ENCODE measurements at regions not wholly inside any gene's neighbourhood (a gene's known extent, or its start where the extent isn't known, plus 50 kb on each side); places are given as distances from the start of the nearest gene placed in this dataset.

GRCh38 chr5:39891376-39891775 is 466.6 kb upstream of the DAB2 start:
- DNase-seq (ENCODE audit: low spot score), result no peak

DNA sequence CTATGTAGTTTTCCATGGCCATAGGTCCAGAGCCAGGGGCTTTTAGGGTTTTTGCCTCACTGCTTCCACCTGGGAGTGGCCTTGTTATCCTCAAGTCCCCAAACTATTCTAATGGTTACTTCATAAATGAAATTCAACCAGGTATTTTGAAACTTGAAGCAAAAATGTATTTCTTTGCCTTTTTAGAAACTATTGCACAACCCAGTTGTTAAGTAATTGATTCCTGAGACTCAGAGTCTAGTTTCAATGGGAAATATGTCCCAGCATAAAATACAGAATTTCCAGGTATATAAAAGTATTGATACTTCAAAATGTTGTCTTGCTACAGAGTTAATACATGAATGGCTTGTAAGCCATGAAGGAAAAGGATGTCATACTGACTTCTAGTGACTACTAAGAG is 456.2 kb upstream of the DAB2 start:
- no peak for DNase-seq (ENCODE audit: low spot score)

GRCh38 chr5:39877479-39877878 is 452.7 kb upstream of the DAB2 start:
- DNase-seq (ENCODE audit: low spot score), result no peak

- DNase-seq (ENCODE audit: low spot score), result no peak
Observed at GRCh38 chr5:39876146-39876545, 451.4 kb upstream of the DAB2 start.

- no peak for DNase-seq (ENCODE audit: low spot score)
Observed at GRCh38 chr5:39870137-39870536, 445.4 kb upstream of the DAB2 start.

DNA sequence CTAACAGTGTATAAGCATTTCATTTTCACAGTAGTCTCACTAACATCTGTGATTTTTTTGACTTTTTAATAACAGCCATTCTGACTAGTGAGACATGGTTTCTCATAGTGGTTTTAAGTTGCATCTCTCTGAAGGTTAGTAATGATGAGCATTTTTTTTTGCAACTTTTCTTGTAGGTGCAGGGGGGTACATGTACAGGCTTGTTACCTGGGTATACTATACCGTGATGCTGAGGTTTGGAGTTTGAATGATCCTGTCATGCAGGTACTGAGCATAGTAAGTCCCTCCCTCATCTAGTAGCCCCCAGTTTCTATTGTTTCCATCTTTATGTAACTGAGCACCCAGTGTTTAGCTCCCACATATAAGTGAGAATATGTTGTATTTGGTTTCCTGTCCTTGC is 444.6 kb upstream of the DAB2 start:
- DNase-seq (ENCODE audit: low spot score), result no peak

- no peak for DNase-seq (ENCODE audit: low spot score)
Observed at GRCh38 chr5:39867923-39868322, 443.1 kb upstream of the DAB2 start.

- no peak for DNase-seq (ENCODE audit: low spot score)
Observed at GRCh38 chr5:39863926-39864552, 439.3 kb upstream of the DAB2 start.

DNA sequence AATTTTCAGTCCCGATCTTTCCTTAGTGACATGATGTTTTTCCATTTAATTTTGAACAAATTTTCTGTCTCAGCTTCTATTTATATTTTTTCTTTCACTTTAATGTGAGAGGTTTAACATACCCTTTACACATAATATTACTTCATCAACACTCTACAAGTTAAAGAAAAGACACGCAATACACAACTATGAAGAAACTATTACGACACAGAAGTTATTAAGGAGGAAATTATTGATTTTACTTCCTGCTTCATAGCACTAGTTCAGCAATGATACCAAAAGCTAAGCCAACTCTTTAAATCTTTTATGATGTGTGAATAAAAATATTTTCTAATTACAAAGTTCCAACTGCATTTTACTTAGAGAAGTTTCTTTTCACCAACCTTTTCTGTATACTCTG is 432.3 kb upstream of the DAB2 start:
- no peak for DNase-seq (ENCODE audit: low spot score)

DNA sequence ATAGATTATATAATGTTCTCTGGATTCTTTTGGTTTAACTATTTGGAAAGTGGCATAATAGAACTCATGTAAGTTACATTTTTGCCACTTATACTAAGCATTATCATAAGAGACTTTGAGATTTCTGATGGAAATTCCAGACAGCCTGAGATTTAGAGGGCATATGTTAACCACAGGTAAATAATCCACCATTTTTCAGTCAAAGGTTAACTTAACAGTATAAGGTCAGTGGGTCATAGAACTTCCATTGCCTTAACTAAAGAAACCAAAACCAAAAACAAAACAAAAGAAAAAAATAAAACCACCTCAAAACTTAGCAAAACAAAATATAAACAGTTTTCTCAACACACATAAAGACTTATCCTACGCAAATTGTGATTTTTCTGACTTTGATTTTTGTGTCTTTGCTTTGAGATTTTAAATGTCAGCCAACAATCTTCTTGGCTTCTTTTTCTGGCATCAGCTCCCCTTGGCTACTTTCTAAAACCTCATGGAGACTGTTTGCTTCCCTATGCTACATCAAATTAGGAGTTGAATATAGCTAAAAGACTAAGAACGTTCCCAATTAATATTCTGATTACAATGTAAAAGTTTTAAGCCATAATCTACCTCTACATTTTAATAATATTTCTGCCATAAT is 430.1 kb upstream of the DAB2 start:
- no peak for DNase-seq (ENCODE audit: low spot score)

- DNase-seq (ENCODE audit: low spot score), result no peak
Observed at GRCh38 chr5:39850291-39850690, 425.5 kb upstream of the DAB2 start.

DNA sequence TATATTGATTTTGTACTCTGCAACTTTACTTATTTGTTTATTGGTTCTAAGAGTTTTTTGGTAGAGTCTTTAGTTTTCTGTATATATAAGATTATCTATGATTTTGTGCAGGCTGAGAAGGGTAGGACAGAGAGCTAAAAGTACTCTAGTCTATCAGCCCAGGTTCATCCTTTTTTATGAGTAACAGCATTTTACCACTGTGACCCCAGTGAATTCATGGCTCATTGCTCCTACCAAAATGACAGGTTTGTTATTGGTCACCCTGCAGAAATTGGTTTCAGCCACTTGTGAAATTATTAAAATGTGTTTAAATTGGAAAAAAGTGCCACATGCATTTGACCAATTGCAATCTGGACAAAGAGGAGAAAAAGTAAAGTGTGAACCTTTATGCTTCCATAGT is 421.4 kb upstream of the DAB2 start:
- no peak for DNase-seq (ENCODE audit: low spot score)

- DNase-seq (ENCODE audit: low spot score), result no peak
Observed at GRCh38 chr5:39843767-39844166, 419.0 kb upstream of the DAB2 start.

- no peak for DNase-seq (ENCODE audit: low spot score)
Observed at GRCh38 chr5:39835371-39835770, 410.6 kb upstream of the DAB2 start.

DNA sequence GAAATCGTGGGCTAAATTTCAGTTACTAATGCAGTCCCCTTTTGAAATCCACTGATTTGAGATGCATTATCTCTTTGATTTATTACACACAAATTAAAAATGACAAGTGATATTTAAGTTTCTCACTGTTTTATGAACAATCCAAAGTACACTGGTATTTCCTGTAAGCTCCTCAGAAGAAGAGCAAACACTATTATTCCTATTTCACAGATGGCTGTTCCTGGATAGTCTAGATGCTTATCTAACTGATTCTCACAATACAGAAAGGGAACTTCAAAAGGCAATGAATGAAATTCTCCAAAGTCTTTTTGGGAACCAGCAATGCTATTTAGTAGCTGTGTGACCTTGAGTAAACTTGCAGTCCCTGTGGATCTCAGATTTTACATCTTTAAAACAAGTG is 404.7 kb upstream of the DAB2 start:
- no peak for DNase-seq (ENCODE audit: low spot score)

DNA sequence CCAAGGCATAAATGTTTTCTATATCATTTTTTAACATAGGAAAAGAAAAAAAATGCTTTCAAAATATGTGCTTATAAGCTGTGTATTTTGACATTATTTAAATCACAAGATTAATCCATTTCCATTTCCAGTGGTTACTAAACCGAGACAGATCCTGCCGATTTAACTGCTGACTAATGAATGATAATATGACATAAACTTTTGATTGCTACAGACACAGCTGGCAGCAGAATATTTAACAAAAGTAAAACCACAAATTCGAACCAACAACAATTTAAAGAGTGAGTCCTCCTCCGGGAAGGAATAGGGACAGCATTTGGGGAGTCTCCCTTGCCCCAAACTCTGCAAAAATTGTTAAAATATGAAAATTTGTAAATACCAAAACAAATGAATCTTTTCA is 401.3 kb upstream of the DAB2 start:
- no peak for DNase-seq (ENCODE audit: low spot score)

GRCh38 chr5:39825301-39825700 is 400.5 kb upstream of the DAB2 start:
- DNase-seq (ENCODE audit: low spot score), result no peak

DNA sequence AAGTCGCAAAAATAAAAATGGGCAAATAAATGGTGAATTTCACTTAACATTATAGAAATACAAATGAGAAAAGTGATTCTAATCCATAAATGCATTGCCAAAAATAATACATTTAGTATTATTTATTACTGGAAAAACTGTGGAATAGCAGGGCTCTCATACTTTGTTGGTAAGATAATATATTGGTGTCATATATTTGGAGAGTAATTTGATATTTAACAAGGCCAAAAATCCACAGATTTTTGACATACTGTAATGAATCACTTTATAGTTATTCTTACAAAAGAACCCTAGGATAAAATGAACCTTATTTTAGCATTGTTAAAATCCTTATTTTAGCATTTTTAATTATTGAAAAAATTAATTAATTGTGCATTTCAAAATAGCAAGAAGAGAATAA is 397.2 kb upstream of the DAB2 start:
- DNase-seq (ENCODE audit: low spot score), result no peak

DNA sequence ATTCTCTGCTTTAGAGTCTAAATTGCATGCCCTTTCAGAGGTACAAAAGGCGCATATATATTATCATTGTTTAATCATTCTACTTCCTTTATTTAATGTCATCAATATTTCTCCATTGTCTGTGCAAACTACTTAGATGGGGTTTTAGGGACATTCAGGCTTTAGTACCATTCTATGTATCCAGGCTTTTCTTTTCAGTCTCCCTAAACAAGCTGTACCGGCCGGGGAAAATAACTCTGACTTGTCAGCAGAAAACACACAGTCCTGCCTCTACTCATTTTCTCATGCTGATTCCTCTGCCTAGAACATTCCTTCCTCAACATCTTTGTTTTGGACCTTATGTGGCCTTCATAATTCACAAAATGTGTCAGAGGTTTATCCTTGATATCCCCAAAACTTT is 392.1 kb upstream of the DAB2 start:
- no peak for DNase-seq (ENCODE audit: low spot score)

- DNase-seq (ENCODE audit: low spot score), result no peak
Observed at GRCh38 chr5:39816156-39816845, 391.5 kb upstream of the DAB2 start.

- no peak for DNase-seq (ENCODE audit: low spot score)
Observed at GRCh38 chr5:39815711-39816110, 390.9 kb upstream of the DAB2 start.

DNA sequence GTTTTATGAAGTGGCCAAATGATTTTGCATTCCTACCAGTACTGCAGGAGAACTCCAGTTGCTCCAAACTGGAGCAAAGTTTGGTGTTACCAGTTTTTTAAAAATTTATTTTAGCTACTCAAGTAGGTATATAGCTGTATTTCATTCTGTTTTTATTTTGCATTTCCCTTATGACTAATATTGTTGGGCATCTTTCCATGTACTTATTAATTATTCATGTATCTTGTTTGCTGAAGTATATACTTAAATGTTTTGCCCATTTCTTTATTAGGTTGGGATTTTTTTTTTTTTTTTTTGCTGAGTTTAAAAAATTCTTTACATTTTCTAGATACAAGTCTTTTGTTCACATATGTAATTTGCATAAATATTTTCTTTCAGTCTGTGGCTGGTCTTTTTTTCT is 386.6 kb upstream of the DAB2 start:
- DNase-seq (ENCODE audit: low spot score), result no peak

- DNase-seq (ENCODE audit: low spot score), result no peak
Observed at GRCh38 chr5:39808656-39809055, 383.9 kb upstream of the DAB2 start.

DNA sequence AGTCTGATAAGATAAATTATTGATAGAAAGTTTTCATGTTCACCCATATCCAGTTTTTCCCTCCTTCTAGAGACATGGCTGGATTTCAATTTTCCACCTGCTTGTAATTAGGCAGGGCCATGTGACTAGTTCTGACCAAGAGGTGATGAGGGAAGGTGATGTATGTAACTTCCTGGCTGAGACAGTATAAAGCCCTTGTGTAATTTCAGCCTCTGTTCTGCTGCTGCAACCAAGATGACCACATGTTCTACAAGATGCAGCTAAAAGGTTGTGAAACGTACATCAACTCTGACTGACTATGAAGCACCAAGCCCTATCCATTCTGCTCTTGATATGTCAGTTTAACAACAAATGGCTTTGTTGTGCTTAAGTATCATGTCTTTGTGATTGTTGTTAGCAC is 376.5 kb upstream of the DAB2 start:
- no peak for DNase-seq (ENCODE audit: low spot score)

All from ureter (tissue), 1 donor.